GM23338 (cell line): ENCODE measurements at regions not wholly inside any gene's neighbourhood (a gene's known extent, or its start where the extent isn't known, plus 50 kb on each side); places are given as distances from the start of the nearest gene placed in this dataset.

Source experiments
- CREB1 ChIP-seq: fragments of 250-450 bp; sonication (Bioruptor Pico); IDR thresholded peaks from 2 replicates; pipeline ENCODE4 v1.5.0; 2020; ENCODE audit warnings: low read depth, mild to moderate bottlenecking, moderate library complexity
- CTCF ChIP-seq, 2 experiments: fragments of 200-600 bp in 1 of 2; sonication (generic) in 1 of 2; conservative IDR thresholded peaks; 2 replicates each; pipeline versions ENCODE4 v1.5.1 to v1.6.1; 2016 to 2017; ENCODE audit warnings: antibody characterized with exemption in 2 of 2, low read depth in 2 of 2, mild to moderate bottlenecking in 2 of 2, moderate library complexity in 1 of 2
- EZH2 ChIP-seq: fragments of 200-600 bp; sonication (generic); IDR thresholded peaks from one replicate; pipeline ENCODE4 v1.8.0; 2017; ENCODE audit warnings: antibody characterized with exemption, mild to moderate bottlenecking, low read depth; ENCODE audit not compliant: unreplicated experiment
- POLR2AphosphoS5 ChIP-seq: IDR thresholded peaks from 2 replicates; pipeline ENCODE4 v1.6.1; 2016; ENCODE audit warnings: antibody characterized with exemption, low read depth
- ZNF331 ChIP-seq: fragments of 250-450 bp; sonication (Bioruptor Pico); IDR thresholded peaks from 2 replicates; pipeline ENCODE4 v1.5.0; 2020; ENCODE audit warnings: low read depth, mild to moderate bottlenecking, moderate library complexity
- ZNF462 ChIP-seq: fragments of 250-450 bp; sonication (Bioruptor Pico); IDR thresholded peaks from 2 replicates; pipeline ENCODE4 v1.5.0; 2020; ENCODE audit warnings: mild to moderate bottlenecking, moderate library complexity
- TF ChIP-seq, protein P1 (sequence below): IDR thresholded peaks from one replicate; pipeline ENCODE4 v1.6.1; 2018; ENCODE audit warnings: antibody characterized with exemption; ENCODE audit not compliant: unreplicated experiment

- TF ChIP-seq CTCF (conservative IDR thresholded peaks at IDR 0.05; ENCODE audit: low read depth in 2 of 2) (no peak), ZNF462 (CRISPR knock-in tag) (no peak), CREB1 (CRISPR knock-in tag) (no peak), POLR2AphosphoS5 (no peak), EZH2 (no peak), ZNF331 (CRISPR knock-in tag) (no peak)
- TF ChIP-seq, protein P1, sequence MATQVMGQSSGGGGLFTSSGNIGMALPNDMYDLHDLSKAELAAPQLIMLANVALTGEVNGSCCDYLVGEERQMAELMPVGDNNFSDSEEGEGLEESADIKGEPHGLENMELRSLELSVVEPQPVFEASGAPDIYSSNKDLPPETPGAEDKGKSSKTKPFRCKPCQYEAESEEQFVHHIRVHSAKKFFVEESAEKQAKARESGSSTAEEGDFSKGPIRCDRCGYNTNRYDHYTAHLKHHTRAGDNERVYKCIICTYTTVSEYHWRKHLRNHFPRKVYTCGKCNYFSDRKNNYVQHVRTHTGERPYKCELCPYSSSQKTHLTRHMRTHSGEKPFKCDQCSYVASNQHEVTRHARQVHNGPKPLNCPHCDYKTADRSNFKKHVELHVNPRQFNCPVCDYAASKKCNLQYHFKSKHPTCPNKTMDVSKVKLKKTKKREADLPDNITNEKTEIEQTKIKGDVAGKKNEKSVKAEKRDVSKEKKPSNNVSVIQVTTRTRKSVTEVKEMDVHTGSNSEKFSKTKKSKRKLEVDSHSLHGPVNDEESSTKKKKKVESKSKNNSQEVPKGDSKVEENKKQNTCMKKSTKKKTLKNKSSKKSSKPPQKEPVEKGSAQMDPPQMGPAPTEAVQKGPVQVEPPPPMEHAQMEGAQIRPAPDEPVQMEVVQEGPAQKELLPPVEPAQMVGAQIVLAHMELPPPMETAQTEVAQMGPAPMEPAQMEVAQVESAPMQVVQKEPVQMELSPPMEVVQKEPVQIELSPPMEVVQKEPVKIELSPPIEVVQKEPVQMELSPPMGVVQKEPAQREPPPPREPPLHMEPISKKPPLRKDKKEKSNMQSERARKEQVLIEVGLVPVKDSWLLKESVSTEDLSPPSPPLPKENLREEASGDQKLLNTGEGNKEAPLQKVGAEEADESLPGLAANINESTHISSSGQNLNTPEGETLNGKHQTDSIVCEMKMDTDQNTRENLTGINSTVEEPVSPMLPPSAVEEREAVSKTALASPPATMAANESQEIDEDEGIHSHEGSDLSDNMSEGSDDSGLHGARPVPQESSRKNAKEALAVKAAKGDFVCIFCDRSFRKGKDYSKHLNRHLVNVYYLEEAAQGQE, result no peak
These were observed 220.4 kb downstream of the KDR start for GRCh38 chr4:54904953-54905352.
